ENCODE measurements at regions not wholly inside any gene's neighbourhood (a gene's known extent, or its start where the extent isn't known, plus 50 kb on each side); places are given as distances from the start of the nearest gene placed in this dataset.

DNA sequence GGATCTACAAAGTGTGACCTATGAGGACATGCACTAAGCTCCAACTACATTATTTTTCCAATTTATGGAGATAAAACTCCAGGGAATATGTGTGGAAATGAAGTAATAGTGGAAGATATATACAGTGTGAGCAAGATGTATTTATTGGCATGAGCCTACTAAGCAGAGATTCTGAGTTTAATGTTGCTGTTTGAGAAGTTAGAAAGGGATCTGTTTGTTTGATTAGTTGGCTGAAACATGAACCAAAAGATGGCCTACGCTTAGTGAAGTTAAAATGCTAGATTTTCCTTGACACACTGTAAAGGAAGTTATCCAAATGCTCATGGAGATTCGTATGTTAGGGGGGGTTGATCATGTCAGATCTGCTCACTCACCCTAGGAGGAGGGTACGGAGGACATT is 621.7 kb downstream of the TMEM182 start:
- no peak overlapping the region for H3K4me3 ChIP-seq (ENCODE audit: control insufficient read depth in 2 of 3, extremely low read depth in 1 of 3, insufficient read depth in 2 of 3, low read depth in 1 of 3, low read length in 3 of 3)
- dilution Hi-C loops (cut with MboI; ENCODE audit: extremely low pct_ligation_motif_present, low sequenced_read_pairs): no loop called here
- H3K9me3 ChIP-seq (ENCODE audit: control insufficient read depth, low read depth, low read length): no peaks in the 10 kb centered on the region
- no peaks in the 10 kb centered on the region for H3K36me3 ChIP-seq (ENCODE audit: control insufficient read depth in 2 of 2, extremely low read depth in 1 of 2, insufficient read depth in 2 of 2, low read length in 2 of 2)
- no peak overlapping the region for H3K27ac ChIP-seq (ENCODE audit: control insufficient read depth, insufficient read depth, low read length)
- no peaks in the 10 kb centered on the region for H3K4me1 ChIP-seq (ENCODE audit: control insufficient read depth, extremely low read depth, insufficient read depth, low read length)
- H3K9me1 ChIP-seq (ENCODE audit: control insufficient read depth, extremely low read depth, insufficient read depth, low read length): no peaks in the 10 kb centered on the region
- H2AFZ ChIP-seq (ENCODE audit: control insufficient read depth, low read length): no peak overlapping the region
- H3K27me3 ChIP-seq (ENCODE audit: control insufficient read depth, extremely low read depth, insufficient read depth, low read length): no peaks in the 10 kb centered on the region
- H4K20me1 ChIP-seq (ENCODE audit: control insufficient read depth, extremely low read depth, insufficient read depth, low read length): no peaks in the 10 kb centered on the region
- TF ChIP-seq, protein P1, sequence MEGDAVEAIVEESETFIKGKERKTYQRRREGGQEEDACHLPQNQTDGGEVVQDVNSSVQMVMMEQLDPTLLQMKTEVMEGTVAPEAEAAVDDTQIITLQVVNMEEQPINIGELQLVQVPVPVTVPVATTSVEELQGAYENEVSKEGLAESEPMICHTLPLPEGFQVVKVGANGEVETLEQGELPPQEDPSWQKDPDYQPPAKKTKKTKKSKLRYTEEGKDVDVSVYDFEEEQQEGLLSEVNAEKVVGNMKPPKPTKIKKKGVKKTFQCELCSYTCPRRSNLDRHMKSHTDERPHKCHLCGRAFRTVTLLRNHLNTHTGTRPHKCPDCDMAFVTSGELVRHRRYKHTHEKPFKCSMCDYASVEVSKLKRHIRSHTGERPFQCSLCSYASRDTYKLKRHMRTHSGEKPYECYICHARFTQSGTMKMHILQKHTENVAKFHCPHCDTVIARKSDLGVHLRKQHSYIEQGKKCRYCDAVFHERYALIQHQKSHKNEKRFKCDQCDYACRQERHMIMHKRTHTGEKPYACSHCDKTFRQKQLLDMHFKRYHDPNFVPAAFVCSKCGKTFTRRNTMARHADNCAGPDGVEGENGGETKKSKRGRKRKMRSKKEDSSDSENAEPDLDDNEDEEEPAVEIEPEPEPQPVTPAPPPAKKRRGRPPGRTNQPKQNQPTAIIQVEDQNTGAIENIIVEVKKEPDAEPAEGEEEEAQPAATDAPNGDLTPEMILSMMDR (optimal IDR thresholded peaks at IDR 0.05 in 1 of 3, IDR thresholded peaks at IDR 0.05 in 1 of 3, conservative IDR thresholded peaks at IDR 0.05 in 1 of 3; ENCODE audit: extremely low read depth in 1 of 3, insufficient read depth in 2 of 3, low read length in 3 of 3): no peak
- no peak for TF ChIP-seq EZH2 (IDR thresholded peaks at IDR 0.05; ENCODE audit: low read length)
- DNase-seq (ENCODE audit: low read depth, low spot score) (no peak), FAIRE-seq (no peak)
- no peak overlapping the region for H3K4me2 ChIP-seq (ENCODE audit: control insufficient read depth, extremely low read depth, insufficient read depth, low read depth, low read length)
- H3K9ac ChIP-seq (ENCODE audit: control insufficient read depth, extremely low read depth, insufficient read depth, low read length): no peak overlapping the region
- H3K79me2 ChIP-seq (ENCODE audit: control insufficient read depth, insufficient read depth, low read length): no peaks in the 10 kb centered on the region

DNA sequence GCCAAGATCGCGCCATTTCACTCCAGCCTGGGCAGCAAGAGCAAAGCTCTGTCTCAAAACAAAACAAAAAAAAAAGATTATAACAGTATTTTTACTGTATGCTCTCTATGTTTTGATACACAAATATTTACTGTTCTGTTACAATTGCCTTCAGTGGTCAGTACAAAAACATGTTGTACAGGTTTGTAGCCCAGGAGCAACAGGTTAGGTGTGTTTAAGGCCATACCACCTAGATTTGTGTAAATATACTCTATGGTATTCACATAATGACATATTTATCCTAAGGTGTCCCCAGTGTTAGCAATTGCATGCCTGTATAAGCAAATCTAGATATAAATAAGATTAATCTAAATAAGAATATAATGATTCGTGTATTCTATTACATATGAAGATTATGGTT is 625.0 kb downstream of the TMEM182 start:
- Histone ChIP-seq H3K27me3 (ENCODE audit: control insufficient read depth, extremely low read depth, insufficient read depth, low read length) (no peaks in the 10 kb centered on the region), H3K9me1 (ENCODE audit: control insufficient read depth, extremely low read depth, insufficient read depth, low read length) (no peaks in the 10 kb centered on the region), H3K9ac (ENCODE audit: control insufficient read depth, extremely low read depth, insufficient read depth, low read length) (no peak overlapping the region), H3K27ac (ENCODE audit: control insufficient read depth, insufficient read depth, low read length) (no peak overlapping the region), H3K9me3 (ENCODE audit: control insufficient read depth, low read depth, low read length) (no peaks in the 10 kb centered on the region), H3K4me1 (ENCODE audit: control insufficient read depth, extremely low read depth, insufficient read depth, low read length) (no peaks in the 10 kb centered on the region), H3K4me3 (ENCODE audit: control insufficient read depth in 2 of 3, extremely low read depth in 1 of 3, insufficient read depth in 2 of 3, low read depth in 1 of 3, low read length in 3 of 3) (no peak overlapping the region), H4K20me1 (ENCODE audit: control insufficient read depth, extremely low read depth, insufficient read depth, low read length) (no peaks in the 10 kb centered on the region), H2AFZ (ENCODE audit: control insufficient read depth, low read length) (no peak overlapping the region), H3K79me2 (ENCODE audit: control insufficient read depth, insufficient read depth, low read length) (no peaks in the 10 kb centered on the region), H3K36me3 (ENCODE audit: control insufficient read depth in 2 of 2, extremely low read depth in 1 of 2, insufficient read depth in 2 of 2, low read length in 2 of 2) (no peaks in the 10 kb centered on the region), H3K4me2 (ENCODE audit: control insufficient read depth, extremely low read depth, insufficient read depth, low read depth, low read length) (no peak overlapping the region)
- DNase-seq (ENCODE audit: low read depth, low spot score) (no peak), FAIRE-seq (no peak)
- dilution Hi-C loops (cut with MboI; ENCODE audit: extremely low pct_ligation_motif_present, low sequenced_read_pairs): no loop called here
- no peak for TF ChIP-seq EZH2 (IDR thresholded peaks at IDR 0.05; ENCODE audit: low read length)
- TF ChIP-seq, protein P1 (optimal IDR thresholded peaks at IDR 0.05 in 1 of 3, IDR thresholded peaks at IDR 0.05 in 1 of 3, conservative IDR thresholded peaks at IDR 0.05 in 1 of 3; ENCODE audit: extremely low read depth in 1 of 3, insufficient read depth in 2 of 3, low read length in 3 of 3): no peak
